ENCODE measurements at regions not wholly inside any gene's neighbourhood (a gene's known extent, or its start where the extent isn't known, plus 50 kb on each side); places are given as distances from the start of the nearest gene placed in this dataset.

DNA sequence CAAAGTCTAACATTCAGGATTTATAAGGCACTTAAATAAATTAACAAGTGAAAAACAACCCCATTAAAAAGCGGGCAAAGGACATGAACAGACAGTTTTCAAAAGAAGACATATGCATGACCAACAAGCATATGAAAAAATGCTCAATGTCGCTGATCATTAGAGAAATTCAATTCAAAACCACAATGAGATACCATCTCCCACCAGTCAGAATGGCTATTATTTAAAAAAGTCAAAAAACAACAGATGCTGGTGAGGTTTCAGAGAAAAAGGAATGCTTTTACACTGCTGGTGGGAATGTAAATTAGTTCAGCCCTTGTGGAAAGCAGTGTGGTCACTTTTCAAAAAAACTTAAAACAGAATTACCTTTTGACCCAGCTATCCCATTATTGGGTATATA is 60.7 kb upstream of the BDKRB2 start:
- POLR2A ChIA-PET = no interaction called here
- TF ChIP-seq, protein P1, sequence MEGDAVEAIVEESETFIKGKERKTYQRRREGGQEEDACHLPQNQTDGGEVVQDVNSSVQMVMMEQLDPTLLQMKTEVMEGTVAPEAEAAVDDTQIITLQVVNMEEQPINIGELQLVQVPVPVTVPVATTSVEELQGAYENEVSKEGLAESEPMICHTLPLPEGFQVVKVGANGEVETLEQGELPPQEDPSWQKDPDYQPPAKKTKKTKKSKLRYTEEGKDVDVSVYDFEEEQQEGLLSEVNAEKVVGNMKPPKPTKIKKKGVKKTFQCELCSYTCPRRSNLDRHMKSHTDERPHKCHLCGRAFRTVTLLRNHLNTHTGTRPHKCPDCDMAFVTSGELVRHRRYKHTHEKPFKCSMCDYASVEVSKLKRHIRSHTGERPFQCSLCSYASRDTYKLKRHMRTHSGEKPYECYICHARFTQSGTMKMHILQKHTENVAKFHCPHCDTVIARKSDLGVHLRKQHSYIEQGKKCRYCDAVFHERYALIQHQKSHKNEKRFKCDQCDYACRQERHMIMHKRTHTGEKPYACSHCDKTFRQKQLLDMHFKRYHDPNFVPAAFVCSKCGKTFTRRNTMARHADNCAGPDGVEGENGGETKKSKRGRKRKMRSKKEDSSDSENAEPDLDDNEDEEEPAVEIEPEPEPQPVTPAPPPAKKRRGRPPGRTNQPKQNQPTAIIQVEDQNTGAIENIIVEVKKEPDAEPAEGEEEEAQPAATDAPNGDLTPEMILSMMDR (IDR thresholded peaks at IDR 0.05; ENCODE audit: low read depth, low read length) = no peak
- CTCF ChIA-PET = interaction anchor here (0.7 kb wide), 1 partner anchor 616 kb away, joined by 3 read pairs; no protein-coding TSS in a partner anchor
- no peak for DNase-seq (ENCODE audit: low read depth, low spot score)
- Histone ChIP-seq H3K27ac (ENCODE audit: low read depth, low read length) (no peak overlapping the region), H3K9me3 (ENCODE audit: control insufficient read depth, insufficient read depth, low read length) (peaks cover 4% of the 10 kb centered on the region), H3K4me3 (ENCODE audit: low read depth, low read length) (no peak overlapping the region), H3K27me3 (ENCODE audit: control insufficient read depth, insufficient read depth, low read length) (no peaks in the 10 kb centered on the region)

DNA sequence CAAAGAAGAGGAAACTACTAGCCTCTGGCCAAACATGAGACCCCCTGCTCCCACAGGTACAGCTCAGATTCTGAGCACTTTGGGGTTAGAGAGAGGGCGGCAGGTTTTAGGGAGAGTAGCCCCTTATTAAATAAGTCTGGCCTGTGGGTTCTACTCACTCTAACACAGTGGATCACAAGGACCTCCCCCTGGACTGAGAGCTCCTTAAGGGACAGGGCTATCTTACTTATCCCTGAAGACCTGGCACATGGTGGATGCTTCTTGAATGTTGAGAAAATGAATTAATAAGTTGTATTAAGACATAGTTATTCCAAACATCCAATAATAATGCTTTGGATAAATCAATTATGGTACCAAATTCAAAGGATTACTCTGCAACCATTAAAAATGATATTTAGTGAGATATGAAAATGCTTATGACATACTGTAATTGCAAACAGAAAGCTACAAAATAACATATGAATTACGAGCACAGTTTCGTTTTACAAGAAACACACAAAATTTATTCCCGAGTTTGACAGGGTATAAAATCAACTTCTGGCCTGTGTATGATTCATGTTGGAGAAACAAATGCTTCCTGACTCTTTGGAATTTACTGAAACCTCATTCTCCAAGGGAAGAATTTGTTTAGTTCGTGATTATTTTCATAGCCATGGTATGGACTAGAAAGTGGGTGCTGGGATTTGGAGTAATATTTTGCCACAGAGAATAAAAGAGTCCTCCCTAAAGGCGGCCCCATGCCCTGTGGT is 59.3 kb upstream of the BDKRB2 start:
- no peak overlapping the region for H3K4me3 ChIP-seq (ENCODE audit: low read depth, low read length)
- peak; percentile 69 for DNase-seq (ENCODE audit: low read depth, low spot score)
- H3K27me3 ChIP-seq (ENCODE audit: control insufficient read depth, insufficient read depth, low read length) = no peaks in the 10 kb centered on the region
- peak overlapping the region; percentile 91 for H3K27ac ChIP-seq (ENCODE audit: low read depth, low read length)
- CTCF ChIA-PET = interaction anchor here (0.6 to 1.8 kb wide), 5 partner anchors 15 to 1046 kb away, joined by 3 to 8 read pairs (median 4); no protein-coding TSS in a partner anchor
- peaks cover 8% of the 10 kb centered on the region for H3K9me3 ChIP-seq (ENCODE audit: control insufficient read depth, insufficient read depth, low read length)
- POLR2A ChIA-PET = interaction anchor here (0.6 to 2.2 kb wide), 12 partner anchors 9 to 117 kb away, joined by 3 to 16 read pairs (median 4); partner anchors contain the start of gene BDKRB2
- TF ChIP-seq, protein P1 (IDR thresholded peaks at IDR 0.05; ENCODE audit: low read depth, low read length) = no peak

DNA sequence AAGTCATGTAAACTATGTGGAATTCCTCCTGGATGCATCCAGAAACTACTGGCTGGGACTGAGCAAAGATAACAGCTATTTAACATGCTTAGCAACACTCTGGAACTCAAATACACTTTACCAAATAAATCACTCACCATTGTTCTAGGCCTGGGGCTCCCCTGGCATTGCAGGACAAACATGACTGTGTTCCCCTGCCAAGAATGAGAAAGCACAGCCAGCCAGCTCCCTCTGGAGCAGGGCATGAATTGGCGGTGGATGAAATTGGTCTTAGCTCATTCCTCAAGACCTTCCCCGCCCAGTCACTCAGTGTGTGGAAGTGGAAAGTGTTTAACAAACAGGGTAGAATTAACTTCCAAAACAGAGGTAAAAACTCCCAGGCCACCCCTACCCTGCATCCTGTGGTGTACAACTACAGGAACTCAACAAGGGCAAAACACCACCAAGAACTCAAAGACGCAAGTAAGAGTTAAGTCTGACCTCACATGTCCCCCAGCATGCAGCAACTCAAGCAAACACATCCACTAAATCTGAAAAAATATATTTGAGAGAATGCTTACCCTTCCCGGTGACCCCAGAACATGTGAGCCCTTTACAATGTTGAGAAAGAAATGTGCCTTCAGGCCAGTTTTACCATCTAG is 58.4 kb upstream of the BDKRB2 start:
- Histone ChIP-seq H3K9me3 (ENCODE audit: control insufficient read depth, insufficient read depth, low read length) (peaks cover 8% of the 10 kb centered on the region), H3K4me3 (ENCODE audit: low read depth, low read length) (no peak overlapping the region), H3K27ac (ENCODE audit: low read depth, low read length) (peak overlapping the region; percentile 85), H3K27me3 (ENCODE audit: control insufficient read depth, insufficient read depth, low read length) (no peaks in the 10 kb centered on the region)
- ChIA-PET CTCF (interaction anchor here (0.6 to 1.8 kb wide), 5 partner anchors 14 to 1047 kb away, joined by 3 to 8 read pairs (median 3); no protein-coding TSS in a partner anchor), POLR2A (interaction anchor here (0.6 to 2.2 kb wide), 12 partner anchors 10 to 116 kb away, joined by 3 to 16 read pairs (median 4); partner anchors contain the start of gene BDKRB2)
- DNase-seq (ENCODE audit: low read depth, low spot score) = no peak
- TF ChIP-seq, protein P1 (IDR thresholded peaks at IDR 0.05; ENCODE audit: low read depth, low read length) = no peak

DNA sequence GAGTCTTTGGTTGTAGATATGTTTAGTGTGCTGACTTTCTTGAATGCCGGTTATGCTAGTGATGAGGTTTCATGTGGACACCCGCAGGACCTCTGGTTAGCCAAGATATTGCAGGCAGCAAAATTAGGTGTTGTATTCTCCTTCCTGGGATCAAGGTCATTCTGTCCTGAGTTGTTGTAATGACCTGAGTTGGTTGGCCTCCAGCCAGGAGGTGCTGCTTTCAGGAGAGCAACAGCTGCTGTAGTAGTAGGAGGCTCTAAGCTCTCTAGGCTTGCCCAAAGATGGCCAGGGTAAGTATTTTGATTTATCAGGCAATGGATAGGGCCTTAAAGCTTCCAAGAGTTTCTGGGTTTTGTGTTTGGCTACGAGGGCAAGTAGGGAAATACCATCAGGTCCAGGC is 56.0 kb upstream of the BDKRB2 start:
- ChIA-PET POLR2A (no interaction called here), CTCF (interaction anchor here (1.4 to 1.6 kb wide), 2 partner anchors 30 to 48 kb away, joined by 3 to 4 read pairs; no protein-coding TSS in a partner anchor)
- H3K27me3 ChIP-seq (ENCODE audit: control insufficient read depth, insufficient read depth, low read length) = no peaks in the 10 kb centered on the region
- no peak for DNase-seq (ENCODE audit: low read depth, low spot score)
- H3K9me3 ChIP-seq (ENCODE audit: control insufficient read depth, insufficient read depth, low read length) = peaks cover 5% of the 10 kb centered on the region; the same call in 1 of the 2 replicates
- no peak overlapping the region for H3K27ac ChIP-seq (ENCODE audit: low read depth, low read length)
- H3K4me3 ChIP-seq (ENCODE audit: low read depth, low read length) = no peak overlapping the region
- TF ChIP-seq, protein P1 (IDR thresholded peaks at IDR 0.05; ENCODE audit: low read depth, low read length) = no peak

Data from AG04450 (cell line).